GM21737 (cell line): ENCODE measurements at regions not wholly inside any gene's neighbourhood (a gene's known extent, or its start where the extent isn't known, plus 50 kb on each side); places are given as distances from the start of the nearest gene placed in this dataset.
"Not testable (repeated sequence)": the region's sequence is repeated elsewhere in the genome, so short reads cannot be mapped to it uniquely, and the experiment has no call there.

Source experiments
- ATAC-seq: cut with Tn5 transposase; IDR thresholded peaks from one replicate; pipeline ENCODE4 v1.9.1; 2021; ENCODE audit warnings: mild to moderate bottlenecking, moderate library complexity; ENCODE audit not compliant: unreplicated experiment

DNA sequence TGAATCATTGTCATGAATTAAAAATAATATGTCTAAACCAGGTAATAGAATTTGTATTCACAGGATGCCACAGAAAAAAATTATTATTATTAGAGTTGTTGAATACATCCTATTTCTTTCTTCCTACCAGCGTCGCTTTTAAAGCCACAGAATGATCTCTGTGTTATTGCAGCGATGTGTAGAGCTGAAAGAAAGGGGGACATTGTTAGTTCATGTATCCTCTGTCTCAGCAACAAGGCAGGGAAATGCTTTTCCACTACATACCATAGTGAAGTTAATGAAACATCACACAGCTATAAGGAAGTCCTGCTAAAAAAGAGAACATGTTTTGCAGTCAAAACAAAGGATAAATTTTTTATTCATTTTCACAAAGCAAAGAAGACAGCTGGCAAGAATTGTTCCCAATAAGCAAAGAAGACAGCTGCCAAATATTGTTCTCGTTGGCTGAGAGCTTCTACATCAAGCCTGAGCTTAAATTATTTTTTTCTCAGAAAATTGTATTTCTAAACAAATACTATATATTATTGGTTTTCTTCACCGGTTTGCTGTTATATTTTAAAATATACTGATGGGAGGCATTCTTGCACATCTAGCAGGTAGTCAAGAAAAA lies 1234.4 kb downstream of the SUCLG1 start:
- no peak for ATAC-seq

GRCh38 chr2:83221258-83221657 lies 1237.8 kb downstream of the SUCLG1 start:
- ATAC-seq, result no peak

GRCh38 chr2:83217854-83218253 lies 1241.2 kb downstream of the SUCLG1 start:
- ATAC-seq, result no peak

DNA sequence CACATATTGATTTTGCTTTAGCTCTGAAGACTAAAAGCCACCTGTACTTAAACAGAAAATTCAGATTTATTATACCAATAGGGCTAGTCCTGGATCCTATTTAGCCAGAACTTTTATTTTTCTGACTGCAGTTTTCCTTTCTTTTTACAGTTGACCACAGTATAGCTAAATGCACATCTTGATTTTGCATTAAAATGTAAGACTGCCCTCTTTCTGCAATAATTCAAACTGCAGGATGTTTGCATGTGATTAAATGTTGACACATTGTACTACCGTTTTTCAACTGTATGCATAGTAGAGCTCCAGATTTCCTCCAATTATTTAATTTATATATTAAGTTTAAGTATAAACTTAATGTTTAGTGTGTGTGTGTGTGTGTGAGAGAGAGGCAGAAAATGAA lies 1262.9 kb downstream of the SUCLG1 start:
- ATAC-seq, result no peak

- no peak for ATAC-seq
These were observed 1267.8 kb downstream of the SUCLG1 start for GRCh38 chr2:83191316-83191715.

DNA sequence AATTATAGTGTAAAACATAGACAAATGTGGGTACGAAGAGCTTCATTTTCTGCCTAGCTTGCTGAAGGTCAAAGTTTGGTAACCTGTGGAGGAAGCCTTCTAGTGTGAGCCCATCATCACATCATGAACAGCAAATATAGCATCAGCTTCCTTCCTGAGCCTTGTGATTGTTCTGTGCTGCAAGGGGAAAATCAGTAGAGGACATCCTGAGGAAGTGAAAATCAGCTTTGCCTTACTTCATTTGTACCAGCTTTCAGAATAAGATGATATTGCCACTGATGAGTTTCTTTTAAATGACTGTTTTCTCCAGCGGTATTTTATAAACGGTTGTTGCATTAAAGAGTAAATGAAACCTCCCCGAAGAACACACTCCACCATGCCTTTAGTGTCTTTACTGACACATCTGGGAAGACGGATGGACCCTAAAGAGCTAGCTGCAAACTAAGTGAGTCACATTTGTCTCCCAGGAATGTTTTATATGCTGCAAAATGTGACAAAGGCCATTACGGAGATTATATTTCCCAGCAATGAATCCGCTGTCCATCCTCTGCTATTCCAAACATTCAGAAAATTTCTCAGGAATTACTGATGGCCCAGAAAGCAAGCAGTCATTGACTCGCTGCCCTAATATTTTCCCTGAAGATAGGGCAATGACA lies 1272.8 kb downstream of the SUCLG1 start:
- no peak for ATAC-seq

- not testable (repeated sequence) for ATAC-seq
These were observed 1278.1 kb downstream of the SUCLG1 start for GRCh38 chr2:83180862-83181530.

DNA sequence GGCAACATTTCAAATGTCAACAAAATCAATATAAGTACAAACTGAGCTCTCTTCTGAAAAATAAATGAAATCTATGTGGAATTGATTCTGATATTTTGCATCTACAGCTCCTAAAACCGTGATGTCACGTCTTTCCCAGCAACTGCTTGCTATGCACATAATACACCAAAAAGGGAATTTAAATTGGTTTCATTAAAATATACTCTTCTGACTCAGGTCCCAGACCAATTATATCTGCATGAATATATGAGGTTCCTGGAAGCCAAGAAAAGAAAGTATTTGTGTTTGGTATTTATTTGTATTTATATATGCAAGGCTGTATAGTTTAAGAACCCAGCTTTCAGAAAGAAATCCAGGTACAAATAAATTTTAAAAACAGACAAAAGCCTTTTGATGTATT lies 1282.5 kb downstream of the SUCLG1 start:
- no peak for ATAC-seq

GRCh38 chr2:83172841-83173240 lies 1286.2 kb downstream of the SUCLG1 start:
- no peak for ATAC-seq

- ATAC-seq, result no peak
These were observed 1290.7 kb downstream of the SUCLG1 start for GRCh38 chr2:83168377-83168776.

DNA sequence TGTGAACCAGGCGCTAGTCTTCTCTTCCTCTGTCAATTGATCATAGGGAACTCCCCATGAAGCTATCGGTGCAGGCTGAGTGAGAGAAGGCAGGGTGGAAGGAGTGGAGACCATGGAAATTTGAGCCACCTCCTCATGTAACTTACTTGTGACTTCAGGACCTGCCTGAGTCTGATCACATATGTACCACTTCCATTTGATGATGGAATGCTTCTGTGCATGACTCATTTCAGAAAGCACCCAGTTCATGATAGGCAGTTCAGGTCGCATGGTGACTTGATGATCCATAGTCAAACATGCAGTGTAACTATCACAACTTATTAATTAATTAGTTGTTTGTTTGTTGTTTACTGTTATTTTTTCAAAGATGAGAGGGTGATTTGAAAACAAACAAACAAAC lies 1296.7 kb downstream of the SUCLG1 start:
- no peak for ATAC-seq

DNA sequence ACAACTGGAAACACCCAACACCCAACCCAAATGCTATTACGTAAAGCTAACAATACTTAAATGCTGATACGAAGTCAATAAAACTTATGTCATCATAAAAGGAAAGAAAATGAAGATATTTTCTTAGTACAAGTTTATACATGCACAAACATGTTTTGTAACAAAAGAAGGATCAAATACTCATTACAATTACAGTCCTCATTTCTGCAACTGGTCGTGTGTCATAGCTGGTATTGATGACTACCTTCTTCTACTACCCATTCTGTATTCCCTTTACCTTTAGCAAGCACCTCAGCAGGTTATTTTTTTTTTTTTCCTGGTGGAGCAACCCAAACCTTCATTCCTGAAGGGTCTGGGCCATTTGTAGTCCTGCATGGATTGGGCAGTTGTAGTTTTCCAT lies 1298.5 kb downstream of the SUCLG1 start:
- no peak for ATAC-seq

DNA sequence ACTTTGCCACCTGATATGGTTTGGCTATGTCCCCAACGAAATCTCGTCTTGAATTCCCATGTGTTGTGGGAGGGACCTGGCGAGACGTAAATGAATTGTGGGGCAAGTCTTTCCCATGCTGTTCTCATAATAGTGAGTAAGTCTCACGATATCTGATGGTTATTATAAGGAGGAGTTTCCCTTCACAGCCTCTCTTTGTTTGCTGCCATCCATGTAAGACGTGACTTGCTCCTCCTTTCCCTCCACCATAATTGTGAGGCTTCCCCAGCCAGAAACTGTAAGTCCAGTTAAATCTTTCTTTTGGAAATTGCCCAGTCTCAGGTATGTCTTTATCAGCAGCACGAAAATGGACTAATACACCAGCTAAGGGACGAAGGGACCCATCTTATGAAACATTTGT lies 1303.3 kb downstream of the SUCLG1 start:
- ATAC-seq, result no peak

GRCh38 chr2:83143946-83144345 lies 1315.1 kb downstream of the SUCLG1 start:
- no peak for ATAC-seq

GRCh38 chr2:83142934-83143333 lies 1316.1 kb downstream of the SUCLG1 start:
- ATAC-seq, result no peak

DNA sequence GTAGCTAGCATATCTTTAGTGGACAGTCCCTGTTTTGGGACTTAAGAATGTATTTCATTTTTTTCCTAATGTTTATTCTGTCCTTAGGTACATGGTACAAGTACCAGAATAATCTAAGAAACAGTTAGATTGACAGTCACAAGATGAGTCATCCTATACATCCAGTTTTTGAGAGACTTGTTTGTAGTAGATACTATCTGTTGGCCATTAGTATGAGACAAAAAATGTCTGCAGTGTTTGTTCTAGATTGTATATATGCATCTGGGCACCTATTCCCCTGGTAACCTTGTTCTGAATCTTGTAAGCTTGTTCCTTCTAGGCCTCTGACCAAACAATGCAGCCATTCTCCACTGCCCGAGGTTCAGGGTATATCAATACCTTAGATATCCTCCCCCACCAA lies 1343.5 kb downstream of the SUCLG1 start:
- no peak for ATAC-seq

- no peak for ATAC-seq
These were observed 1343.9 kb downstream of the SUCLG1 start for GRCh38 chr2:83115155-83115554.

GRCh38 chr2:83113953-83114352 lies 1345.1 kb downstream of the SUCLG1 start:
- ATAC-seq, result no peak

DNA sequence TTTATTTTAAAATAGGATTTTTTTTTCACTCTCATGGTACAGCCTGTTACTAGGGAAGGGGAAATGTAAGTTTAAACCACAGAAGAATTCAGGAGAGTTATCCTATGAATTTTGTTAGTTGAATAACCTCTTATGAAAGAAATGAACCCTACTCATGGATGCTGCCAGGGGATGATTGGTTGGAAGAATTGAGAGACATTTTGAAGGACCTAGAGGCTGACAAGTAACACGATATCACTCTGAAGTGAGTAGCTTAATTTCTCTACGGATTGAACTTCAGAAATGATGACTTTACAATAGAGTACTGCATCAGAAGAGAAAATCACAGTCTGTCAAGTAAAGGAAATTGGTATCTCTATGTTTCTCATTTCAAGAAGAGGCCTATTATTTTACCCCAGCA lies 1346.2 kb downstream of the SUCLG1 start:
- no peak for ATAC-seq

- ATAC-seq, result no peak
These were observed 1349.8 kb downstream of the SUCLG1 start for GRCh38 chr2:83109284-83109683.

DNA sequence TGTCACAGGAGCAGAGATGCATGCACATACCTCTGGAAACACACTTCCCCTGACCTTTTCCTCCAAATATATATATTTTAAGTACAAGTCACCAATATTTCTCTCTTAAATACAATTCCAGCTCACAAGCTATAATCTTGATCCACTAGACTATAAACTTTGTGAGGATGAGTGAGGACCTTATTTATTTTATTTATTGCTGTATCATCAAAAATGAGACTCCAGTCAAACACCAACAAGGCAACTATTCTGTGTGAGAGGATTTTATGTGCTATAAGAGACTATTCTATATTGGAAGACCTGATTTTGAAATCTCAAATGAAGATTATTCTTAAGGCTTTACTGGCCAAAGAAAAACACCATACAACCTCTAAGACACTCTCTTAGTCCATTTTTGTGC lies 1352.2 kb downstream of the SUCLG1 start:
- ATAC-seq, result no peak

GRCh38 chr2:83104202-83104601 lies 1354.9 kb downstream of the SUCLG1 start:
- ATAC-seq, result no peak
